HL-60 (cell line): ENCODE measurements at regions not wholly inside any gene's neighbourhood (a gene's known extent, or its start where the extent isn't known, plus 50 kb on each side); places are given as distances from the start of the nearest gene placed in this dataset.
A peak's percentile ranks its signal among the peaks of the same experiment; 100 is the strongest.
"Not testable (repeated sequence)": the region's sequence is repeated elsewhere in the genome, so short reads cannot be mapped to it uniquely, and the experiment has no call there.

Experiments
- DNase-seq, 2 experiments: peaks; one replicate each; pipeline ENCODE4 v3.0.0-alpha.2; 2010 to 2020; ENCODE audit warnings: low read depth in 1 of 2, low spot score in 1 of 2
- H3K27ac ChIP-seq: fragments of 250-450 bp; sonication (Bioruptor Pico); replicated peaks from 2 replicates; pipeline ENCODE4 v1.5.1; 2020; ENCODE audit warnings: mild to moderate bottlenecking, moderate library complexity
- H3K27me3 ChIP-seq: fragments of 250-450 bp; sonication (Bioruptor Pico); 2 replicates; pipeline ENCODE4 v1.5.1; 2021; ENCODE audit warnings: mild to moderate bottlenecking, moderate library complexity; ENCODE audit not compliant: insufficient read depth, poor library complexity, severe bottlenecking
- H3K4me3 ChIP-seq: replicated peaks from 2 replicates; pipeline ENCODE4 v1.5.1; 2011; ENCODE audit warnings: mild to moderate bottlenecking, control low read depth, low read length; ENCODE audit not compliant: insufficient read depth
- GABPA ChIP-seq: IDR thresholded peaks from 2 replicates; pipeline ENCODE4 v1.6.1; 2012; ENCODE audit warnings: low read depth
- POLR2AphosphoS5 ChIP-seq: IDR thresholded peaks from 2 replicates; pipeline ENCODE4 v1.6.1; 2012; ENCODE audit warnings: low read depth
- REST ChIP-seq: IDR thresholded peaks from 2 replicates; pipeline ENCODE4 v1.6.1; 2012; ENCODE audit warnings: low read depth; ENCODE audit not compliant: insufficient replicate concordance
- SPI1 ChIP-seq: IDR thresholded peaks from 2 replicates; pipeline ENCODE4 v1.6.1; 2012; ENCODE audit warnings: low read depth, mild to moderate bottlenecking, borderline replicate concordance
- TF ChIP-seq, protein P1 (sequence below): IDR thresholded peaks from one replicate; pipeline ENCODE4 v1.5.1; 2011; ENCODE audit warnings: low read length, control low read depth, inconsistent platforms; ENCODE audit not compliant: insufficient read depth

- no peak overlapping the region for H3K4me3 ChIP-seq
- TF ChIP-seq, protein P1, sequence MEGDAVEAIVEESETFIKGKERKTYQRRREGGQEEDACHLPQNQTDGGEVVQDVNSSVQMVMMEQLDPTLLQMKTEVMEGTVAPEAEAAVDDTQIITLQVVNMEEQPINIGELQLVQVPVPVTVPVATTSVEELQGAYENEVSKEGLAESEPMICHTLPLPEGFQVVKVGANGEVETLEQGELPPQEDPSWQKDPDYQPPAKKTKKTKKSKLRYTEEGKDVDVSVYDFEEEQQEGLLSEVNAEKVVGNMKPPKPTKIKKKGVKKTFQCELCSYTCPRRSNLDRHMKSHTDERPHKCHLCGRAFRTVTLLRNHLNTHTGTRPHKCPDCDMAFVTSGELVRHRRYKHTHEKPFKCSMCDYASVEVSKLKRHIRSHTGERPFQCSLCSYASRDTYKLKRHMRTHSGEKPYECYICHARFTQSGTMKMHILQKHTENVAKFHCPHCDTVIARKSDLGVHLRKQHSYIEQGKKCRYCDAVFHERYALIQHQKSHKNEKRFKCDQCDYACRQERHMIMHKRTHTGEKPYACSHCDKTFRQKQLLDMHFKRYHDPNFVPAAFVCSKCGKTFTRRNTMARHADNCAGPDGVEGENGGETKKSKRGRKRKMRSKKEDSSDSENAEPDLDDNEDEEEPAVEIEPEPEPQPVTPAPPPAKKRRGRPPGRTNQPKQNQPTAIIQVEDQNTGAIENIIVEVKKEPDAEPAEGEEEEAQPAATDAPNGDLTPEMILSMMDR = no peak
- DNase-seq = no peak
- H3K27ac ChIP-seq = no peak overlapping the region
- H3K27me3 ChIP-seq = no peaks in the 10 kb centered on the region
Observed at GRCh38 chr4:60455380-60455779, 744.7 kb upstream of the ADGRL3 start.

DNA sequence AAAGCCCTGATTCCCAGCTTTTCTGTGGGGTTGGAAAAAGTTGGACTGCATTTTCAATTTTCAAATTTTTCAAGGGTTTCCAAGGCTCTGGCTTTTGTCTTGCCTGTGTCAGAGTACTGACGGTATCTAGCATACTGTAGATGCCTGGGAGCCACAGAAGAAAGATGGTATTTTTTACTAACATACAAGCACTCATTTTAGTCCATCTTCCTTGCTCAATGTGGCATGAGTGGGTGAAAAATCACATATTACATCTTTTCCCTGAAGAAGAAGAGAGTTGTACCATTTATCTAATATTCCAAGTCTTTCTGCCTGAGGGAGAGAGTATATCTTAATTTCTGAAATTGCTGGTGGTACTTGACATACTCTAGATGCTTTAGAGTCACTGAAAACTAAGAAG, 738.6 kb upstream of the ADGRL3 start:
- TF ChIP-seq REST (no peak), POLR2AphosphoS5 (no peak), GABPA (no peak), SPI1 (no peak)
- TF ChIP-seq, protein P1 = no peak
- DNase-seq = no peak
- H3K27ac ChIP-seq = no peak overlapping the region
- no peaks in the 10 kb centered on the region for H3K27me3 ChIP-seq
- H3K4me3 ChIP-seq = no peak overlapping the region

DNA sequence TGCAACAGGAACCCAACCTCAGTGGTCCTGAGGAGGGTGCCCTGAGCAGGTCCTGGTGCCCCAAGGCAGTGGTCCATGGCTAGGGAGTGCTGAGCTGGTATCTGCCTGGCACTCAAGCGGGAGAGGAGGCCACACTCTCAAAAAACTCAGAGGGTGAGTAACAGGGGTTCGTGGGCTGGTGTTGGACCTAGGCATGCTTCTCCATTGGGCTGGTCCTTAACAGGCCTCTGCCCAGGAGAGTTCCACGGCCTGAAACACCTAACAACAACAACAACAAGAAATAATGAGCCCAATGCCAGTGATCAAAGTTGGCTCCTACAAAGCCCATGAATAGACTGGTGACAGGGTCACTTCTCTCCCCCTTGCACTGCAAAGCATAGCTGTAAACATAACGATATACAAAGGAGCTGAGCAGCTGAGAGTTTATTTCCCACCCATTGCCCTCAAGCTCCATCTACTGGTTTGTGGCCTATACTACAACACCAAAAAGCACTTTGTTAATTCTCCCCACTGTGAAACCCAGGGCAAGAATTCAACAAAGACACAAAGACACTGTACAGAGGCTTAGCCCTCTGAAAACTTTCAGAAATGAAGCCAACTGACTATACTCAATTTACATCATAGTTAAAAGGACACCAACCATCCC, 736.1 kb upstream of the ADGRL3 start:
- Histone ChIP-seq H3K27me3 (no peaks in the 10 kb centered on the region), H3K4me3 (no peak overlapping the region), H3K27ac (no peak overlapping the region)
- no peak for TF ChIP-seq POLR2AphosphoS5
- TF ChIP-seq, protein P1 = peak; percentile 51
- peak in 1 of 2 experiments; percentile 7 for DNase-seq

DNA sequence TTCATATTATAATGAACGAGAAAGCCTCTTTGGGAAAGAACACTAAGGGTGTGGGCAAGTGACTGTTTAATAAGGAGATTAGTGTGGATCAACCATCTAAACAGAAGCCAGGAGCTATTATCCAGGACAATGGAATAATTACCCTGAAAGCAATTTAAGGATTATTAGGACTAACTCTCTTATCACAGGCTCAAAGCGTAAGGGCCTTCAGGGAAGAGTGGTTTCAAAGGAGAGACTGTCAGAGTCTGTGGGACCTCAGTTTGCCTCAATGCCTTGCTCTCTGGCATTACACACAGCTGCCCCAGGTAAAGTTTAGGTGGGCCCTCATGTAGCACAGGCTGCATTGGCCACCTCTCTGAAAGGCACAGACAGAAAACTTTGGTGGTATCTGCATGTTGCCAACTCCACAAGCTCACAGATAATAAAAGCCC, 717.2 kb upstream of the ADGRL3 start:
- Histone ChIP-seq H3K27me3 (no peaks in the 10 kb centered on the region), H3K4me3 (no peak overlapping the region), H3K27ac (no peak overlapping the region)
- no peak for TF ChIP-seq SPI1
- no peak for DNase-seq

- no peak for TF ChIP-seq GABPA
- TF ChIP-seq POLR2AphosphoS5 = no peak
- TF ChIP-seq, protein P1 = no peak
- no peak for TF ChIP-seq SPI1
- no peak for TF ChIP-seq REST
- H3K27ac ChIP-seq = no peak overlapping the region
- H3K4me3 ChIP-seq = no peak overlapping the region
- H3K27me3 ChIP-seq = no peaks in the 10 kb centered on the region
- no peak for DNase-seq
Observed at GRCh38 chr4:60485276-60485675, 714.9 kb upstream of the ADGRL3 start.

- DNase-seq, H3K4me3 ChIP-seq, H3K27me3 ChIP-seq, H3K27ac ChIP-seq: not testable (repeated sequence)
Observed at GRCh38 chr4:60487118-60487761, 712.9 kb upstream of the ADGRL3 start.
